Tibial nerve (tissue), 4 donors: ENCODE measurements at regions not wholly inside any gene's neighbourhood (a gene's known extent, or its start where the extent isn't known, plus 50 kb on each side); places are given as distances from the start of the nearest gene placed in this dataset.

Experiments used
- DNase-seq, 2 donors: peaks; one replicate each; pipeline ENCODE4 v3.0.0-alpha.2; 2019; ENCODE audit warnings: low spot score in 2 of 2
- H3K27ac ChIP-seq, 4 donors: fragments of 200-600 bp; sonication (generic) in 3 of 4; one replicate each; pipeline ENCODE4 v1.5.1; 2017 to 2019; ENCODE audit warnings: mild to moderate bottlenecking in 1 of 4
- H3K27me3 ChIP-seq, 2 donors: fragments of 200-600 bp; sonication (generic) in 1 of 2; one replicate each; pipeline versions ENCODE4 v1.5.1 to v1.6.0; 2017 to 2019
- H3K36me3 ChIP-seq, 3 donors: fragments of 200-600 bp; sonication (generic); one replicate each; pipeline ENCODE4 v1.5.1; 2018 to 2019
- H3K4me1 ChIP-seq, 4 donors: fragments of 200-600 bp; sonication (generic) in 3 of 4; one replicate each; pipeline ENCODE4 v1.5.1; 2017 to 2019
- H3K4me3 ChIP-seq, 4 donors: fragments of 200-600 bp; sonication (generic) in 3 of 4; one replicate each; pipeline ENCODE4 v1.5.1; 2017 to 2019; ENCODE audit warnings: mild to moderate bottlenecking in 1 of 4, moderate library complexity in 1 of 4
- H3K9me3 ChIP-seq, 4 donors: fragments of 200-600 bp; sonication (generic) in 3 of 4; one replicate each; pipeline ENCODE4 v1.5.1; 2017 to 2019
- CTCF ChIP-seq, 5 experiments: fragments of 200-600 bp in 3 of 5; fragments of 450-650 bp in 2 of 5; sonication (generic) in 3 of 5; IDR thresholded peaks; one replicate each; pipeline ENCODE4 v1.5.1; 2016 to 2019; ENCODE audit warnings: antibody characterized with exemption in 5 of 5, mild to moderate bottlenecking in 3 of 5, moderate library complexity in 2 of 5
- EP300 ChIP-seq, 2 donors: sonication (generic); formaldehyde crosslinking; IDR thresholded peaks; one replicate each; pipeline ENCODE4 v1.6.1; 2017; ENCODE audit warnings: antibody characterized with exemption in 2 of 2, mild to moderate bottlenecking in 1 of 2
- POLR2A ChIP-seq, 2 donors: fragments of 450-650 bp; IDR thresholded peaks; one replicate each; pipeline ENCODE4 v1.6.1; 2017; ENCODE audit warnings: antibody characterized with exemption in 2 of 2, mild to moderate bottlenecking in 2 of 2, moderate library complexity in 2 of 2
- WGBS, 2 donors: methylation state at CpG; one replicate each; pipeline ENCODE4 v1.1.5; 2018; 5-methylcytosine and 5-hydroxymethylcytosine counted together

- no peak for TF ChIP-seq POLR2A (IDR thresholded peaks at IDR 0.05)
- no peak for TF ChIP-seq EP300 (IDR thresholded peaks at IDR 0.05)
- no peak for TF ChIP-seq CTCF (IDR thresholded peaks at IDR 0.05)
- no peak overlapping the region for H3K27ac ChIP-seq
Measured at GRCh38 chr5:33241802-33242201, 199.0 kb upstream of the TARS1 start.

GRCh38 chr5:33242277-33242676, 198.5 kb upstream of the TARS1 start:
- Histone ChIP-seq H3K36me3 (no peaks in the 10 kb centered on the region), H3K27ac (no peak overlapping the region), H3K9me3 (no peaks in the 10 kb centered on the region), H3K27me3 (no peaks in the 10 kb centered on the region), H3K4me1 (peaks cover 0 to 5% (median 0%) of the 10 kb centered on the region in 4 donors), H3K4me3 (no peak overlapping the region)
- DNase-seq: no peak
- no peak for TF ChIP-seq POLR2A (IDR thresholded peaks at IDR 0.05)
- WGBS, 2 donors: 92 to 98% methylated on average over 2 of the region's 2 CpGs

More at GRCh38 chr5:33241802-33242201, 199.0 kb upstream of the TARS1 start:
- Histone ChIP-seq H3K4me1 (peaks cover 0 to 5% (median 0%) of the 10 kb centered on the region in 4 donors), H3K9me3 (no peaks in the 10 kb centered on the region), H3K36me3 (no peaks in the 10 kb centered on the region), H3K4me3 (no peak overlapping the region), H3K27me3 (no peaks in the 10 kb centered on the region)
- DNase-seq: no peak
- 45 to 54% methylated on average over 4 of the region's 4 CpGs for WGBS, 2 donors

- no peaks in the 10 kb centered on the region for H3K27me3 ChIP-seq
- no peak overlapping the region for H3K27ac ChIP-seq
- 67 to 71% methylated on average over 4 of the region's 4 CpGs for WGBS, 2 donors
- DNase-seq: no peak
- TF ChIP-seq POLR2A (IDR thresholded peaks at IDR 0.05) (no peak), EP300 (IDR thresholded peaks at IDR 0.05) (no peak), CTCF (IDR thresholded peaks at IDR 0.05) (no peak)
- H3K4me1 ChIP-seq: peaks cover 0 to 5% (median 0%) of the 10 kb centered on the region in 4 donors
- H3K36me3 ChIP-seq: no peaks in the 10 kb centered on the region
- H3K9me3 ChIP-seq: no peaks in the 10 kb centered on the region
- H3K4me3 ChIP-seq: no peak overlapping the region
Measured at GRCh38 chr5:33244441-33245150, 196.2 kb upstream of the TARS1 start.

GRCh38 chr5:33254579-33254978, 186.2 kb upstream of the TARS1 start:
- no peak for DNase-seq
- Histone ChIP-seq H3K27me3 (no peaks in the 10 kb centered on the region), H3K4me3 (no peak overlapping the region), H3K27ac (no peak overlapping the region), H3K4me1 (peaks cover 0 to 6% (median 0%) of the 10 kb centered on the region in 4 donors), H3K9me3 (no peaks in the 10 kb centered on the region), H3K36me3 (no peaks in the 10 kb centered on the region)
- TF ChIP-seq POLR2A (IDR thresholded peaks at IDR 0.05) (no peak), EP300 (IDR thresholded peaks at IDR 0.05) (no peak), CTCF (IDR thresholded peaks at IDR 0.05) (no peak)
- 88 to 98% methylated on average over 1 of the region's 1 CpG for WGBS, 2 donors

- 54 to 58% methylated on average over 4 of the region's 4 CpGs for WGBS, 2 donors
- Histone ChIP-seq H3K4me3 (no peak overlapping the region), H3K9me3 (no peaks in the 10 kb centered on the region), H3K27me3 (no peaks in the 10 kb centered on the region), H3K4me1 (peaks cover 0 to 6% (median 0%) of the 10 kb centered on the region in 4 donors), H3K36me3 (no peaks in the 10 kb centered on the region), H3K27ac (no peak overlapping the region)
- TF ChIP-seq POLR2A (IDR thresholded peaks at IDR 0.05) (no peak), CTCF (IDR thresholded peaks at IDR 0.05) (peak in 1 of 5 experiments; percentile 20)
- no peak for DNase-seq
Measured at GRCh38 chr5:33257807-33258429, 182.8 kb upstream of the TARS1 start.
